Omental fat pad (tissue), 3 donors: ENCODE measurements at regions not wholly inside any gene's neighbourhood (a gene's known extent, or its start where the extent isn't known, plus 50 kb on each side); places are given as distances from the start of the nearest gene placed in this dataset.

Experiments
- ATAC-seq: fragments of 150-250 bp; one replicate; pipeline ENCODE4 v1.9.1; 2016; ENCODE audit warnings: mild to moderate bottlenecking, moderate library complexity; ENCODE audit not compliant: low FRiP score
- DNase-seq: peaks from one replicate; pipeline ENCODE4 v3.0.0-alpha.2; 2019; ENCODE audit warnings: low spot score
- TF ChIP-seq, protein P1 (sequence below), 3 donors: fragments of 450-650 bp; IDR thresholded peaks; one replicate each; pipeline ENCODE4 v1.5.1; 2016 to 2017; ENCODE audit warnings: antibody characterized with exemption in 3 of 3, mild to moderate bottlenecking in 3 of 3, moderate library complexity in 2 of 3

- no peak for DNase-seq
- TF ChIP-seq, protein P1, sequence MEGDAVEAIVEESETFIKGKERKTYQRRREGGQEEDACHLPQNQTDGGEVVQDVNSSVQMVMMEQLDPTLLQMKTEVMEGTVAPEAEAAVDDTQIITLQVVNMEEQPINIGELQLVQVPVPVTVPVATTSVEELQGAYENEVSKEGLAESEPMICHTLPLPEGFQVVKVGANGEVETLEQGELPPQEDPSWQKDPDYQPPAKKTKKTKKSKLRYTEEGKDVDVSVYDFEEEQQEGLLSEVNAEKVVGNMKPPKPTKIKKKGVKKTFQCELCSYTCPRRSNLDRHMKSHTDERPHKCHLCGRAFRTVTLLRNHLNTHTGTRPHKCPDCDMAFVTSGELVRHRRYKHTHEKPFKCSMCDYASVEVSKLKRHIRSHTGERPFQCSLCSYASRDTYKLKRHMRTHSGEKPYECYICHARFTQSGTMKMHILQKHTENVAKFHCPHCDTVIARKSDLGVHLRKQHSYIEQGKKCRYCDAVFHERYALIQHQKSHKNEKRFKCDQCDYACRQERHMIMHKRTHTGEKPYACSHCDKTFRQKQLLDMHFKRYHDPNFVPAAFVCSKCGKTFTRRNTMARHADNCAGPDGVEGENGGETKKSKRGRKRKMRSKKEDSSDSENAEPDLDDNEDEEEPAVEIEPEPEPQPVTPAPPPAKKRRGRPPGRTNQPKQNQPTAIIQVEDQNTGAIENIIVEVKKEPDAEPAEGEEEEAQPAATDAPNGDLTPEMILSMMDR (IDR thresholded peaks at IDR 0.05) = no peak
- ATAC-seq = no peak
These were observed 59.1 kb upstream of the PTGR2 start for GRCh38 chr14:73792481-73792880.

GRCh38 chr14:73789989-73790581, 61.5 kb upstream of the PTGR2 start:
- DNase-seq (no peak), ATAC-seq (no peak)
- TF ChIP-seq, protein P1 (IDR thresholded peaks at IDR 0.05) = no peak

DNA sequence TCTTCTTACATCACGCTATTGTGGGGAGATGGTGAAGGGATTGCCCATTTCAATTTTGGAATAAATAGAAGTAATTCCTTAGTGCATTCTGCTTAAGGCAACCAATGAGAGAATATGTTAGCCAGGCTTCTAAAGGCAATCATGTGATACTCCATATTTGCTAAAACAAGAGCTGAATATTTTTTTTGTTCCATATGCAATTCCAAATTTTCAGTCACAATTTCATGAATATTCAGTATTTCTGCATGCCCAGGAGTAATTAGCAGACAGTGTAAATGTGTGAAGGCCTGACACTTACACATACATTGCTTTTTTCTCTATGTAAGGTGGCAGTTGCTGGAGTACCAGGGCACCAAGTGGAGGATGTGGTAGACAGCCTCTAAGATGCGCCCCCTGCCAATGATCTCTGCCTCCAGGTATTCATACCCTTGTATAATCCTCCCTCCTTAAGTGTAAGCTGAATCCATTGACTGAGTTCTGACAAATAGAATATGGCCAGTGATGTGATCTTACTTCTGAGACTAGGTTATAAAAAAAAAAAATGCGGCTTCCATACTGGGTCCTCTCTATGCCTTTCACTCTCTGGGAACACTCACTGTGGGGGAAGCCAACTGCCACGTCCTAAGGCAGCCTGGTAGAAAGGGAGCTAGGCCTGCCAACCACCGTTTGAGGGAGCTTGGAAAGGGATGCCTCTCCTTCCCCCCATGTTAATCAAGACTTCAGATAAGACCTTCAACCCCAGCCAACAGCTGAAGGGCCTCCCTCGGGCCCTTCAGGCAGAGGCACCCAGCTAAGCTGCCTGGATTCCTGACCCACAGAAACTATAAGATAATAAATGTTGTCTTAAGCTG, 62.7 kb upstream of the PTGR2 start:
- no peak for ATAC-seq
- DNase-seq = no peak
- TF ChIP-seq, protein P1 (IDR thresholded peaks at IDR 0.05) = no peak

DNA sequence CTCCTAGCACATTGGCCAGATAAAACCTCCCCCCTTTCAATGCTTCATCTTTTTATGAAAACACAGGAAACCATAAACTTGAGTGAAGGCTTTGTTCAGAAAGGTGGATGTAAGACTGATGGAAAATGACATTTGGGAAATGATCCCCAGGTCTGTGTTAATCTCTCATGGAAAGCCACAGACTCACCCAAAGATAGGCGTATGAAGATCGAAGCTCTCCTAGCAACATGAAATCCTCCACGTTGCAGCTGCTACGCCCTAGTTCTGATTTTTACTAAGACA, 63.4 kb upstream of the PTGR2 start:
- TF ChIP-seq, protein P1 (IDR thresholded peaks at IDR 0.05) = no peak
- no peak for ATAC-seq
- no peak for DNase-seq

- TF ChIP-seq, protein P1 (IDR thresholded peaks at IDR 0.05) = no peak
- DNase-seq (no peak), ATAC-seq (peak; percentile 27)
These were observed 63.9 kb upstream of the PTGR2 start for GRCh38 chr14:73787486-73788316.

GRCh38 chr14:73786636-73787485, 64.8 kb upstream of the PTGR2 start:
- DNase-seq = no peak

More at GRCh38 chr14:73786636-73787485, 64.8 kb upstream of the PTGR2 start:
- peak; percentile 37 for ATAC-seq
- TF ChIP-seq, protein P1 (IDR thresholded peaks at IDR 0.05) = no peak
